ENCODE measurements at regions not wholly inside any gene's neighbourhood (a gene's known extent, or its start where the extent isn't known, plus 50 kb on each side); places are given as distances from the start of the nearest gene placed in this dataset.

- TF ChIP-seq EP300 (IDR thresholded peaks at IDR 0.05) (no peak), CTCF (IDR thresholded peaks at IDR 0.05) (no peak), POLR2A (IDR thresholded peaks at IDR 0.05) (no peak)
- DNase-seq (ENCODE audit: low spot score in 2 of 2) = no peak
- no peak overlapping the region for H3K27ac ChIP-seq
- no peaks in the 10 kb centered on the region for H3K9me3 ChIP-seq
- H3K4me3 ChIP-seq = no peak overlapping the region
- H3K27me3 ChIP-seq = no peaks in the 10 kb centered on the region
- 67 to 74% methylated on average over 2 of the region's 2 CpGs for WGBS, 2 donors
- no peaks in the 10 kb centered on the region for H3K36me3 ChIP-seq
- no peaks in the 10 kb centered on the region for H3K4me1 ChIP-seq
Observed at GRCh38 chr9:26361010-26361409, 531.6 kb downstream of the CAAP1 start.

GRCh38 chr9:26358836-26359235, 533.8 kb downstream of the CAAP1 start:
- Histone ChIP-seq H3K4me1 (no peaks in the 10 kb centered on the region), H3K36me3 (no peaks in the 10 kb centered on the region), H3K4me3 (no peak overlapping the region), H3K9me3 (no peaks in the 10 kb centered on the region), H3K27me3 (no peaks in the 10 kb centered on the region), H3K27ac (no peak overlapping the region)
- no peak for DNase-seq (ENCODE audit: low spot score in 2 of 2)
- no peak for TF ChIP-seq EP300 (IDR thresholded peaks at IDR 0.05)
- TF ChIP-seq CTCF (IDR thresholded peaks at IDR 0.05) = no peak
- TF ChIP-seq POLR2A (IDR thresholded peaks at IDR 0.05) = no peak

GRCh38 chr9:26357803-26358344, 534.7 kb downstream of the CAAP1 start:
- TF ChIP-seq EP300 (IDR thresholded peaks at IDR 0.05) (no peak), CTCF (IDR thresholded peaks at IDR 0.05) (no peak), POLR2A (IDR thresholded peaks at IDR 0.05) (no peak)
- H3K27me3 ChIP-seq = no peaks in the 10 kb centered on the region
- H3K36me3 ChIP-seq = no peaks in the 10 kb centered on the region
- no peak for DNase-seq (ENCODE audit: low spot score in 2 of 2)
- no peak overlapping the region for H3K4me3 ChIP-seq
- H3K27ac ChIP-seq = no peak overlapping the region
- no peaks in the 10 kb centered on the region for H3K9me3 ChIP-seq
- H3K4me1 ChIP-seq = no peaks in the 10 kb centered on the region
- 48 to 51% methylated on average over 3 of the region's 3 CpGs for WGBS, 2 donors

GRCh38 chr9:26356491-26356890, 536.1 kb downstream of the CAAP1 start:
- no peak for DNase-seq (ENCODE audit: low spot score in 2 of 2)
- no peaks in the 10 kb centered on the region for H3K4me1 ChIP-seq
- no peak overlapping the region for H3K4me3 ChIP-seq
- 79 to 81% methylated on average over 2 of the region's 2 CpGs for WGBS, 2 donors
- no peaks in the 10 kb centered on the region for H3K27me3 ChIP-seq
- H3K9me3 ChIP-seq = no peaks in the 10 kb centered on the region
- H3K36me3 ChIP-seq = no peaks in the 10 kb centered on the region
- TF ChIP-seq CTCF (IDR thresholded peaks at IDR 0.05) (no peak), POLR2A (IDR thresholded peaks at IDR 0.05) (no peak), EP300 (IDR thresholded peaks at IDR 0.05) (no peak)
- no peak overlapping the region for H3K27ac ChIP-seq

- 77 to 80% methylated on average over 8 of the region's 8 CpGs for WGBS, 2 donors
- no peak for DNase-seq (ENCODE audit: low spot score in 2 of 2)
- H3K27ac ChIP-seq = no peak overlapping the region
- no peaks in the 10 kb centered on the region for H3K36me3 ChIP-seq
- TF ChIP-seq POLR2A (IDR thresholded peaks at IDR 0.05) (no peak), CTCF (IDR thresholded peaks at IDR 0.05) (no peak), EP300 (IDR thresholded peaks at IDR 0.05) (no peak)
- H3K4me1 ChIP-seq = no peaks in the 10 kb centered on the region
- H3K9me3 ChIP-seq = peaks cover 0 to 19% (median 0%) of the 10 kb centered on the region in 4 donors
- H3K27me3 ChIP-seq = no peaks in the 10 kb centered on the region
- H3K4me3 ChIP-seq = no peak overlapping the region
Observed at GRCh38 chr9:26346942-26347477, 545.6 kb downstream of the CAAP1 start.
